Spleen (tissue), 7 donors: ENCODE measurements at regions not wholly inside any gene's neighbourhood (a gene's known extent, or its start where the extent isn't known, plus 50 kb on each side); places are given as distances from the start of the nearest gene placed in this dataset.

Experiments
- POLR2A ChIP-seq, 3 donors: fragments of 450-650 bp; IDR thresholded peaks; one replicate each; pipeline ENCODE4 v1.5.1; 2017; ENCODE audit warnings: antibody characterized with exemption in 3 of 3, mild to moderate bottlenecking in 1 of 3
- TF ChIP-seq, protein P1 (sequence below), 11 experiments: fragments of 200-600 bp in 7 of 11; fragments of 450-650 bp in 4 of 11; sonication (generic) in 4 of 11; IDR thresholded peaks in 8 of 11; conservative IDR thresholded peaks in 3 of 11; 1 replicate in 7 of 11; 2 replicates in 4 of 11; pipeline versions ENCODE4 v1.4.0 to v1.8.0; 2016 to 2021; ENCODE audit warnings: antibody characterized with exemption in 11 of 11, inconsistent platforms in 4 of 11, mild to moderate bottlenecking in 1 of 11
- donor health status: DM: no; HTN: no; CAD: no; lungs with moderate emphysema.
- donor health status: DM: no; HTN: no; CAD: no.
- donor health status: DM: no; HTN: no; CAD: no.

DNA sequence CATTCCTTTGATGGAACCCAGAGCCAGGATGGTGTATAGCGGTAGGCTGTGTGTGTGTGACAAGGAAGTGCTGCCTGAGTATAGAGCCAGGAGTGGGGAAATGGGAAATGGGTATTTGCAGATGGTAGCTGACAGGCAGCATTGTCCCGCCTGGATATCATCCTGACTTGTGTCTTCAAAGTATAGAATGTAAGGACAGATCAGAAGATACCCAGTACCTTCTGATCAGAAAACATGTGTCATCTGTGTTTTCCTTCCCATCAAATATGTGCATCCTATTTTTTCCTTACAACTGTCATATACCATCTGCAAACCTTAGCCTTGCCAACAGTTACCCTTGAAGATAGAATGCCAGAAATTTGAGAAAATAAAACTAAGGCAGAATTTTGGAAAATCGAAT, 146.2 kb upstream of the CBLB start:
- TF ChIP-seq, protein P1, sequence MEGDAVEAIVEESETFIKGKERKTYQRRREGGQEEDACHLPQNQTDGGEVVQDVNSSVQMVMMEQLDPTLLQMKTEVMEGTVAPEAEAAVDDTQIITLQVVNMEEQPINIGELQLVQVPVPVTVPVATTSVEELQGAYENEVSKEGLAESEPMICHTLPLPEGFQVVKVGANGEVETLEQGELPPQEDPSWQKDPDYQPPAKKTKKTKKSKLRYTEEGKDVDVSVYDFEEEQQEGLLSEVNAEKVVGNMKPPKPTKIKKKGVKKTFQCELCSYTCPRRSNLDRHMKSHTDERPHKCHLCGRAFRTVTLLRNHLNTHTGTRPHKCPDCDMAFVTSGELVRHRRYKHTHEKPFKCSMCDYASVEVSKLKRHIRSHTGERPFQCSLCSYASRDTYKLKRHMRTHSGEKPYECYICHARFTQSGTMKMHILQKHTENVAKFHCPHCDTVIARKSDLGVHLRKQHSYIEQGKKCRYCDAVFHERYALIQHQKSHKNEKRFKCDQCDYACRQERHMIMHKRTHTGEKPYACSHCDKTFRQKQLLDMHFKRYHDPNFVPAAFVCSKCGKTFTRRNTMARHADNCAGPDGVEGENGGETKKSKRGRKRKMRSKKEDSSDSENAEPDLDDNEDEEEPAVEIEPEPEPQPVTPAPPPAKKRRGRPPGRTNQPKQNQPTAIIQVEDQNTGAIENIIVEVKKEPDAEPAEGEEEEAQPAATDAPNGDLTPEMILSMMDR (IDR thresholded peaks at IDR 0.05 in 8 of 11, conservative IDR thresholded peaks at IDR 0.05 in 3 of 11): no peak
- TF ChIP-seq POLR2A (IDR thresholded peaks at IDR 0.05): no peak
